Activated CD4-positive, alpha-beta T cell treated with anti-CD3 and anti-CD28 coated beads, Interleukin-10, Interleukin-2, amounts not matched to agents 100 ng/mL and 50 ng/mL, durations not matched to agents 16 hours and 8 hours (primary cell): ENCODE measurements at regions not wholly inside any gene's neighbourhood (a gene's known extent, or its start where the extent isn't known, plus 50 kb on each side); places are given as distances from the start of the nearest gene placed in this dataset.
A peak's percentile ranks its signal among the peaks of the same experiment; 100 is the strongest.
"Not testable (repeated sequence)": the region's sequence is repeated elsewhere in the genome, so short reads cannot be mapped to it uniquely, and the experiment has no call there.

Experiments
- DNase-seq: peaks from one replicate; pipeline ENCODE4 v3.0.0-alpha.2; 2020

DNA sequence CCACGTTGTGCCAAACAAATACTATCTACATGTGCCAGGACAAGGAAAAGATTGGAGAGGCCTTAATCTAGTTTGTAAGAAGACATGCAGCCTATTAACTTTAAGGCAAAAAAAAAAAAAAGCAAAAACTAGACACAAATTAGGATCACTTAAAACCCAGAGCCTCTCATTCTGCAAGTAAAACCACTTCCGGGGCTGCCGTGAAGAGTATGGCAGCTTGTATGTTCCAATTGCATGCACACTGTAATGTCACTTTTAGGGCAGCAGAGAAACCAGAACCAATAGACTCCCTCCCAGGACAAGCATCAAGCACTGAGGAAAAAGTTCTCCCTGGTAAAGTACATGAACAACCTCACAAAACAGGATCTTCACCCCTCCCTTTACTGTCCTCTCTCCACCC lies 70.6 kb downstream of the RSL24D1 start:
- no peak for DNase-seq

DNA sequence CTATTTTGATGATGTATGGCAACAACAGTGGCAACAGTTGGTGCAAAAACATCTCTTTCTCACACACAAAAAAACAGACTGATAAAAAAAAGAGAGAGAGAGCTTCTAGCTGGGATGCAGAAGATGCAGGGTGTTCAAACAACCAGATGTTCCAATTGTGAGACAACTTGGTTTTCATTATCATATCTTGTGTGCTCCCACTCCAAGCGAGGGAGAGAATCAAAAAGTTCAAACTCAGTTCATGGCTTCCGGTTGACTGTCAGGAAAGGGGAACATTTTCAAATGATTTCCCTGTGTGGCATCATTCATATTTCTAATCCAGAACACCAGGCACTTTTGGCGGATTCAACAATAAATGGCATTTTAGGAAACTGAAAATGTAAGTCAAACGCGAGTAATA lies 72.1 kb downstream of the RSL24D1 start:
- no peak for DNase-seq

DNA sequence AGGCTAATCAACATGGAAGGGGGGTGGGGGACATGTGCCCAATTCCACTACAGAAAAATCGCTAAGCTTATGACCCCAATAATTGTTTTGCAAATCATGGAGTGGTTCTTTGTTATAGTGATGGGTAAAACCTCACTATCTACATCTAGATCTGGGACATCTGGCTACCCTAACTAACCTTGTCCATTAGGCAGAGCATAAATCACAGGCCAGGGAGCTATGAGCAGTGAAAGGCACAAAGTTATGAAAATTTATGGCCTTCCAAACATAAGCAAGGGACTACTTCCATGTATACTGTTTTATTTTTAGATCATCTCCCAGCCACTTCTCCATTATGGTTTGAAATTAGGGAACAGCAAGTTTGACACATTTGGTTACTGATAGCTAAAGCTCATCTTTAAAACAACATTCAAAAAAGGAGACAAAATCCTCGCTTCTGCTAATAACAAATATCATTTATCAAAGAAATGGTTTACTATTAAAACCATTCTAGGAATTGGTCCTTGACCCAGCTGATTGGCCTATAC lies 78.3 kb downstream of the RSL24D1 start:
- DNase-seq = no peak

DNA sequence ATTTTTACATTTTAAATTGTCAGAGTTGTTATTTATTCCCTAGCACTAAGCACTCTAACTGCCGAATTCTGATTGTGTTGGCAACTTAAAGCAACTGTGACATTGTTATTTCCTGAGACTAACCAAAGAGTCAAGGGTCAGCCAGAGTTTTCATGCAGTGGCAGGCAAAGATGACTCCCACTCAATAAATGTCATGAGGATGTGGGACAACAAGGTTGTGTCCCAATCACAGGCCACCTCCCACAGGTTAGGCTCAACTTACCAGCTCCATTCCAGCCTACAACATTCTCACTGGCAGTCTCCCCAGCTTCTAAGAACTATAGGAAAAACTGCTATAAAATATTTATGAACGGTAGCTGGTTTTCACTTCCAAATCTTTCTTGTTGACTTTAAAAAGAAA lies 80.1 kb downstream of the RSL24D1 start:
- DNase-seq = no peak

DNA sequence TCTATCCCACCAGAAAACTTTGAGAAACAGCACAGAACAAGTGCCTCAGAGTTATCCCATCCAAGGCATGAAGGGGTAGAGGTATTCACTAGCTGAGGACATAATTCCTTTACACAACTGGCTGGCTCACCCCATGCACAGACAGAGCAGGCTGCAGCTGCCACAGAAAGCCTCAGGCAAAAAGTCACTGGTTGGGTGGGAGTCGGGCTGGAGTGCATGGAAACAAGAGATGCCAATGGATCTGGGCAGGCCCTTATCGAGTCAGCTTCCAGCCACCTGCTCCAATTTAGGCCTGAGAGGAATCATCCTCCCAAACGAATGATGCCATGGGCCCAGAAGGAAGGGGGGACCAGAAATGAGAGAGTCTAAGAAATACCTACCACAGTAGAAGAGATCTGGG lies 83.0 kb downstream of the RSL24D1 start:
- no peak for DNase-seq

DNA sequence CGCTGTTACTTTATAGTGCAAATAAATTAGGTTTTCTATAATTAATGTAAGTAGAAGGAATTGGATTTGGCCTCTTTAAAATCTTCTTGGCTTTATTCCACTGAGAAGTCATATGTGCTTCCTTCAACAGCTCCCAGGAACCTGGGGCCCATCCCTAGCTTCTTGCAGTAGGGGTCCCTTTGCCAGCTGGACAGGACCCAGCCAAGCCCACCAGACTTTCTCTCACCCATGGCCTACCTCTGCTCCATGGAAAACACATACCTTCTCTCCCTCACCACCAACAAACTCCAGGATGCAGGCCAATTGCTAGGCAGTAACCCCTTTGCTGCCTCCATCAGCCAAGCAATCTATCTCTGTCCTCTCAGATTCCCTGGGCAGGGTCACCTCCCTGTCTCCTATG lies 84.0 kb downstream of the RSL24D1 start:
- no peak for DNase-seq

DNA sequence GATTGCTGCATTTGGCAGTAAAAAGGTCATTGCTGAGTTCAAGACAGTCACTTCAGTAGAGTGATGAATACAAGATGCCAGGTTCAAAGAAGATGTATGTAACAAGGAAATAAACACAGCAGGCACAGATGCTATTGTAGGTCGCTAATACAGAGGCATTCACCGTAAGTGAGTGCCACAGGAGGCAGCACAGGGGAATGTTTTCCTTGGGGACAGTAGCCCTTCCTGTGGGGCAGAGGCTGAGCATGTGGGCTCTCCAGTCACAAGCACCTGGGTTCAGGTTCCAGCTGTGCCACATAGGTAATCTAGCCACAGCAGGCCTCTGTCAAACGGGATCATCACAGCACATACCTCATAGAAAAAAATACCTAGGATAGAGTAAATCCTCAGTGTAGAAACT lies 86.3 kb downstream of the RSL24D1 start:
- no peak for DNase-seq

DNA sequence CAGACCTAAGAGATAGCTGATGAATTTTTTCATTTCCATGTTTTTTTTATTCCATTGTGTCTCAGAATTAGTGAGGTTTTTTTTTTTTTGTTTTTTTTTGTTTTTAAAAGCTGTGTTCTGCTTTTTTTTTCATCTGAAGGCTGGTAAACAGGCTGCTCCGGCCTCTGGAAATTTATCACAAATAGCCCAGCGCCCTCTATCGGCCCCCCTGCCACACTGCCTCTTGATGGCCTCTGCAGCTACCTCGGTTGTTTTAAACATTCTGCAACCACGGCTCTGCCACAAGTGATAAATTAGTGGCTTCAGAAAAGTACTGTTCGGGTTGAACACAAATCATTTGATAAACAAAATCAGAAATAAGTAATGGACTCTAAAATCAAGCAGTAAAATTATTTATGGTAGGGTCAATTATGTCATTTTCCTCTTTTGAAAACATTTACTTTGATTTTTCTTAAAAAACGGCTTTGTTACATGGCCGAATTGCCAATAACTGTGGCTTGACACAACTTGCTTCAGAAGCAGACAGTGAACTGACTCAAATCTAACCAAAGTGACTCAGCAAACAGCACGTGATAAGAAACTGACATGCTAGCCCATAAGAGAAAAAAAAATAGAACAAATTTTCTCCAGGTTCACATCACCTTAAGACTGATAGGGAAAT lies 87.8 kb downstream of the RSL24D1 start:
- DNase-seq = peak; percentile 70

DNA sequence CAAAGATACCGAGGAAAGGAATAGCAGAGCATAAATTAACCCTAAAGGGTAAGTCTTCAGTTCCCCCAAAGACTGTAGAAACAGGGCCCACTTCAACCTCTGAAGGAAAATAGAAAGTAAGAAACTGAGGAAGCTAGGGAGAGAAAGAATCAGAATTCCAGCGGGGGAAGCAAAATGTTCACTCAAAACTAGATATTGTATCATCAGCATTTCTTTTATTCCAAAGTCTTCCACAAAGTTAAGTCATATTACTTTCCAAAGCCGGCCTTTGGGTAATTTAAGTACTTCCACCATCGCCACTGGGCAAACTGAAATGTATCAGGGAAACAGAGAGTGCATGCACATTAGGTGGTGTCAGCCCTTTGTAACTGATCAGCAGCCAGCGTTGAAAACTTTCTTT lies 88.3 kb downstream of the RSL24D1 start:
- no peak for DNase-seq

DNA sequence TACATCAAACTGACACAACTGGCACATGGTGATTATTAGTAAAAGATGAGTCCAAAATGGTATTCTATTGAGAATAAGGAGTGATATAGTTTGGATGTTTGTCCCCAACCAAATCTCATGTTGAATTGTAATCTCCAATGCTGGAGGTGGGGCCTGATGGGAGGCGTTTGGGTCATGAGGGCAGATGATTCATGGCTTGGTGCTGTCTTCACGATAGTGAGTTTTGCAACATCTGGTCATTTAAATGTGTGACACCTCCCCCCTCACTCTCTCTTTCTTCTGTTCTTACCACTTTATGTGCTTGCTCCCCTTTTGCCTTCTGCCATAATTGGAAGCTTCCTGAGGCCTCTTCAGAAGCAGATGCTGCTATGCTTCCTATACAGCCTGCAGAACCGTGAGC lies 90.6 kb downstream of the RSL24D1 start:
- DNase-seq = no peak

DNA sequence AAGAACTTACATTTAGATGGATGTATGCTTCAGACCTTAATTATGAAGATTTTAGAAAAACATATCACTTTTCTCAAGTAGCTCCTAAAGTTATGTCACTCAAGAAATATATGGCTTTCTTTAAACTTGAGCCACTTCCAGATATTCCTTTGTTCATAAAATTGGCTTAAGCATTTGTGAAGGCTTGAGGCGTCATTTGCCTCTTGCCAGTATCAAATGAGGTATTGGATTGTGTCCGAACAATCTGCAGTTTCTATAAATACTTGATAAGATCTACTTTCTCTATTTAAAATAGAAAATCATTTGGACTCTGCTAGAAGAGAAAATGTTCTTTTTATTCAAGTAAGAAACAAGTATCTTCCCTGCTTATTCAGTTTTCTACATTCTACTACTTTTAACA lies 102.6 kb downstream of the RSL24D1 start:
- no peak for DNase-seq

DNA sequence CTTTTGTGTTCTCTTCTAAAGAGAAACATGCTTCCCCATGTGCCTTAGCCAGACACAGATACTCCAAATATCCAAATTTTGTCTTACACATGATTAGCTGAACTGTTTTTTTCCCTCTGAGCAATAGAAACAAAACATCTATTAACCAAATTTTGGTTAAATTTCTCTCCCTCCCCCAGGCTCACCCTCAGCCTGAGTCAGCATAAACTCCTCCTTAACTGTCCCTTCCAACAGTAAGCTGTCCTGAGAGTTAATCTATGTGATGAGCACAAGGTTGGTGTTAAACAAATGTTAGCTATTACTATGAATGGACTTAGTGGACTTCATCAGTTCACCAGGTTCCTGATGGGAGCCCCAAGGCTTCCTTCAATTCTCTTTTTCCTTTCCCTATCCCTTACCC lies 108.5 kb downstream of the RSL24D1 start:
- no peak for DNase-seq

DNA sequence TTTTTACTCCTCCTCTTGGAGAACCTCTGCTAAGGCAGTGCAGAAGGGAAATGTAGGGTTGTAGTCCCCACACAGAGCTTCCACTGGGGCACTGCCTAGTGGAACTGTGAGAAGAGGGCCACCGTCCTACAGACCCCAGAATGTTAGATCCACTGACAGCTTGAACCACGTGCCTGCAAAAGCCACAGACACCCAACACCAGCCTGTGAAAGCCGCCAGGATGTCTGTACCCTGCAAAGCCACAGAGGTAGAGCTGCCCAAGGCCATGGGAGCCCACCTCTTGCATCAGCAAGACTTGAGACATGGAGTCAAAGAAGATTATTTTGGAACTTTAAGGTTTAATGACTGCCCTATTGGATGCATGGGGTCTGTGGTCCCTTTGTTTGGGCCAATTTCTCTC lies 112.1 kb downstream of the RSL24D1 start:
- no peak for DNase-seq

DNA sequence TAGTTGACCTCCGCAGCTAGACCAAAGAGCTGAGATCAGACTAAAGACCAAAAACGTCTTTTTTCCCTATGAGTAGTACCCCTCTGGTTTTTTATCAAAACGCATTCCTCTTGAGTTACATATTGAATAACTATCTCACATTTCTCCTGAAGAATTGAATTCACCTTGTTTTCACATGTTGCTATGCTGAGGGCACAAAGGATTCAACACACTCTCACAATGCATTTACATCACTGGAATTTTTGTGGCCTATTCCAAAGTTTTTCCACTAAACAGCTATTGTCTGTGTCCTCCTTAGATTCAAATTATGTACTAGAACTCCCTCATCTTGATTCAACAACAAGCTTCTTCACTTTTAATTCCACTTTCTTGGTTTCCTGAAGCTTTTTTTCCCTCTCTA lies 112.5 kb downstream of the RSL24D1 start:
- no peak for DNase-seq

DNA sequence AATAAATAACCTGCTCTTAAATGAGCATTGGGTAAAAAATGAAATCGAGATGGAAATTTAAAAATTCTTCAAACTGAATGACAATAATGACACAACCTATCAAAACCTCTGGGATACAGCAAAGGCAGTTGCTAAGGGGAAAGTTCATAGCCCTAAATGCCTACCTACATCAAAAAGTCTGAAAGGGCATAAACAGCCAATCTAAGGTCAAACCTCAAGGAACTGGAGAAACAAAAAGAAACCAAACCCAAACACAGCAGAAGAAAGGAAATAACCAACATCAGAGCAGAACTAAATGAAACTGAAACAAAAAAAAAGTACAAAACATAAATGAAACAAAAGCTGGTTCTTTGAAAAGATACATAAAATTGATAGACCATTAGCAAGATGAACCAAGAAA lies 119.7 kb downstream of the RSL24D1 start:
- not testable (repeated sequence) for DNase-seq

DNA sequence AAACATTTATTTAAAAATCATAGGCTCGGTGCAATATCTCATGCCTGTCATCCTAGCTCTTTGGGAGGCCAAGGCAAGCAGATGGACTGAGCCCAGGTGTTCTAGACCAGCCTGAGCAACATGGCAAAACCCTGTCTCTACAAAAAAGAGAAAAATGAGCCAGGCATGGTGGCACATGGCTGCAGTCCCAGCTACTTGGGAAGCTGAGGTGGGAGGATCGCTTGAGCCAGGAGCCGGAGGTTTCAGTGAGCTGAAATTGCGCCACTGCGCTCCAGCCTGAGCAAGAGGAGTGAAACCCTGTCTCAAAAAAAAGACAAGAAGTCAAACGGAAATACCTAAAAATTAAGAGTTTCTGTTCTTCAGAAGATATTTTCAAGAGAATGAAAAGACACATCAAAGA lies 122.3 kb downstream of the RSL24D1 start:
- DNase-seq = no peak

DNA sequence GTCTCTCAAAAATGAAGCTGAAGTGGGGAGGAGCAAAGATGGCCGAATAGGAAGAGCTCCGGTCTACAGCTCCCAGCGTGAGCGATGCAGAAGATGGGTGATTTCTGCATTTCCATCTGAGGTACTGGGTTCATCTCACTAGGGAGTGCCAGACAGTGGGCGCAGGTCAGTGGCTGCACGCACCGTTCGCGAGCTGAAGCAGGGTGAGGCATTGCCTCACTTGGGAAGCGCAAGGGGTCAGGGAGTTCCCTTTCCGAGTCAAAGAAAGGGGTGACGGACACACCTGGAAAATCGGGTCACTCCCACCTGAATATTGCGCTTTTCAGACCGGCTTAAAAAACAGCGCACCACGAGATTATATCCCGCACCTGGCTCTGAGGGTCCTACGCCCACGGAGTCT lies 132.8 kb downstream of the RSL24D1 start:
- DNase-seq = not testable (repeated sequence)

DNA sequence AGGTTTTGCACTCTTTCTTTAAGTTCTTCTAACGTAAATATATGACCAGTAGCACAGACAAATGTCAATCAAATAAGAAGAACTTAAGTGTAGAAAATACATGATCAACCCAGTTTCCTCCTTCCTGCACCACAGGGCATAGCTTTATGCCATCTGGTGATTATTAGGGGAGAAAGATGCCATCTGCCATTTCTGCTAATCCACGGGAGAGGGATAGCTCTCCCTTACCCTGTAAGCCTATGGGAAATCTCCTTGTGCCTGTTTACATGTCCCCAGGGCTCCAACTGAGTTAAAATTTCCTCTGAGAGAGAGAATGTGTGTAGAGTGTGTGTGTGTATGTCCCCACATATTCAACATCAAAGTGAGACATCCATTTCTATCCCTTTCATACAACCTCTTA lies 135.9 kb downstream of the RSL24D1 start:
- no peak for DNase-seq

DNA sequence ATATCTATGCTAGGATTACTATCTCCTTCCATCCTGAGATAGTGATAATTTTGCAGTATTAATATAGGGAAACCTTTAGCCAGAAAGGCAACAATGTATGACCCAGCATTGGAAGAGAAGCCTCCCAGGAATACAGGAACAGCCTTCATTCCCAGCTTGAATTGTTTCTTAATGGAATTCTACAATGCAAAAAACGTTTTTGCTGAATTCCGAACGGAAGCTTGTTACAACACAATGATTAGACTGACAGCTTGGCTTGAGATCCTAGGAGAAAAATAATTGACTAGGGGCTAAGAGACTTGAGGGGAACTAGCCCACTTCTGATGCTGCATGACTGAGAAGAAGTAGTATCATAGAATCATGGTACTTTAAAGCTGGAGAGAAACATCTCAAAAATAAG lies 140.2 kb downstream of the RSL24D1 start:
- DNase-seq = no peak

DNA sequence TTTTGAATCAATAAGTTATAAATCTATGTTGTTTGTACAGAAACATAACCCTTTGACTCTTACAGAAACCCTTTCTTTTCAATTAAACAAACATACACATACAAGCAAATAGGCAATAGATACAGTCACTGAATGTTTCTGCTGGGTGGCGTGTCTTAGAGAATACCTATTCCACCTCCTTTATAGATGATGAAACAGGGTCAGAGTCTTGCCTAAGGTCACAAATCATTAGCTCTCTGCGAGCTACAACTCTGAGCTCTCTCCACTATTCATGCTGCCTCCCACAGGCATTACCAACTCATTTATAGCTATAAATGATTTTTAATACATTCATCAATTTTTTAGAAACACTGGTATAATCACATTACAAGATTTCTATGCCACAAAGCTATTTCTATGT lies 152.6 kb downstream of the RSL24D1 start:
- no peak for DNase-seq

DNA sequence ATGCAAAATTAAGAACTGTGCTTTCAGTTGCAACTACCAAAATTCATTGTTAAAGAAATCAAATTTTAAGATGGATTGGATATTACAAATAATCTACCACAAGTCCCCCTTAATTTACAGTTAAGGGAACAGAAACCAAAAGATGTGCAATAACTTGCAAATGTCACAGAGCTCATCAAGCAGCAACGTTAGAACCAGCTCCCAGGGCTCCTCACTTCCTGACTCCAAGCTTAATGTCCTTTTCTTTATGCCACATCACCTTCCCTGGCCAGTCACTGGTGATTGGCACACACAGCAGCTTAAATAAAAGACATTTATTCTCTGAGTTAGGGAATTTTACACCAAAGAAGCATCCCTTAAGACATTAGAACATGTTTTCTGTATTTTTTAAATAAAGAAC lies 159.7 kb downstream of the RSL24D1 start:
- DNase-seq = no peak

DNA sequence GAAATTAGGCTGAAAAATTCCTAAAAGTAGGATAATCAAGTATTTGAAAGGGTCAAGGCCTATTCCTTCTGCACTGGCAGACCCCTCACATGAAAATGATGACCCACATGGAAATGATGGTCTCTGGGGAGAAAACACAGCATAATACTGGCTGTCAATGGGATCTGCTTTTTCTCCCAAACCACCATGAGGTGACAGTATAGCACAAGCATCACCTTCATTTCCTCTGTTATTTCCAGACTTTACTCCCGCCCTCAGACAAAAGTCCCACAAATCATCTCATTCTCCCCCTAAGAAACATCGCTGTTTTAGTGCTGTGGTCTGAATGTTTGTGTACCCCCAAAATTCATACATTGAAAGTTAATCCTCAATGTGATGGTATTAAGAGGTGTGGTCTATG lies 161.0 kb downstream of the RSL24D1 start:
- DNase-seq = no peak

DNA sequence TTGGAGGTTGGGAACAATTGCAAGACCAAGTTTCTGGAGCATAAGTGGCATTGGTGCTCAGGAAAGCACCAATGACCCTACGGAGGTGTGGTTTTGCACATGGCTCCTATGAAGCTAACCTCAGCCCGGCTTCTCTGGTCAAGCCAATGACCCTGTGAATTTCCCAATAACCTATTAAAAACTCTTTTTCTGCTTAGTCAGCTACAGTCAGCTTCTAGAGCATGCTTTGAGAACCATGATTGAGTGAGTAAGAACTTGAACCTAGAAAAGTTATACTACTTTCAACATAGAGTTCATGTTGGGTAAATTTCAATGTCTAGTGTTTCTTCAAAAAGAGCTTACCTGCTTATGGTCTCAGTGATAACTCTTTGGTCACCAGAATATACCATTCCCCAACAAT lies 163.2 kb downstream of the RSL24D1 start:
- DNase-seq = no peak

DNA sequence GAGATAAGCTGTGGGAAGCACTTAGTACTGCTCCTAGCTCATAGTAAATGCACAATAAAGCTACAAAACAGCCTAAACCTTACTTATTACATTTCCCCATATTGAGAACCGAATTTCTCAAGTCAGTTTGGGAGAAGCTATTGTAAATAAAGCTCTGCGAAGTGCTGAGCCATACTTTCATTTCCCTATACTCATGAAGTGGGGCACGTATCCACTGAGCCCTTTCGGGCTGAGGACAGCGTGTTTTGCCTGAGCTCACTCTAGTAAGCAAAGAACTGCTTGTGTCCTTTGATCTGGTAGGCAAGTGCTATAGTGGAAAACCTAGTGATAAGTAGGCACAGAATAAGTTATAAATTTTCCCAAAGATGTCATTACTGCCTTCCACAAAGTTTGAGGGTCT lies 165.0 kb downstream of the RSL24D1 start:
- DNase-seq = no peak

DNA sequence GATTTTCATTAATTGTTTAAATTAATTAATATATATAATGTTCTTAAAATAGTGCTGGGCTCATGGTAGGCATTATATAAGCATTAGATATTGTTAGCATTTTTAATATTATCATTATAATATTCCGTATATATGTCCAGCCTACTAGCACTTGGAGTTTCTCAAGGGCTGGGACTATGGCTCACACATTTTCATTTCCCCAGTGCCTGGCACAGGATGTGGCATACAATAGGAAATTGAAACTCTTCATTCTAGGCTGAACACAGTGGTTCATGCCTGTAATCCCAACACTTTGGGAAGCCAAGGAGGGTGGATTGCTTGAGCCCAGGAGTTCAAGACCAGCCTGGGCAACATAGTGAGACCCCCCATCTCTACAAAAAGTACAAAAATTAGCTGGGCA lies 170.4 kb downstream of the RSL24D1 start:
- DNase-seq = no peak

DNA sequence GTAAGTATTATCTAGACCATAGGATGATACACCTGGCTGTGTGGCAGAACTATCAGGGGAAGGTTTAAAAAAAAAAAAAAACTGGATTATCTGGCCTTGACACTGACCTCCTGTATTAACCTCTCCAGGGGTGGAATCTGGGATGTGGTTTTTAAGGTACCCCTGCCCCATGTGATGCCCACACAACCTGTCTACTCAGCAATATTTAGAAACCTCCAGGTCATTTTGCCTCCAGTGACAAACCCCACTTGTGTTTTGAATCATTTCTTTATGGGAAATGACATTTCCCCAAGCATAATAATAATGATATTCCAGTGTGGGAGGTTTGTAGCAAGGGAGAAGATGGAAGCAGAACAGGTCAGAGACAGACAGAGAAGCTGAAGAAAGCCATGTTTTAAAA lies 179.1 kb downstream of the RSL24D1 start:
- no peak for DNase-seq
